Ishikawa (cell line): ENCODE measurements at regions not wholly inside any gene's neighbourhood (a gene's known extent, or its start where the extent isn't known, plus 50 kb on each side); places are given as distances from the start of the nearest gene placed in this dataset.

Experiments
- EGR1 ChIP-seq: IDR thresholded peaks from 2 replicates; pipeline ENCODE4 v1.6.1; 2012
- TAF1 ChIP-seq: IDR thresholded peaks from 2 replicates; pipeline ENCODE4 v1.6.1; 2012; ENCODE audit warnings: low read depth, mild to moderate bottlenecking

- TF ChIP-seq EGR1 (no peak), TAF1 (no peak)
These were observed 373.1 kb upstream of the DCN start for GRCh38 chr12:91555436-91556415.
